CD8-positive, alpha-beta memory T cell (primary cell): ENCODE measurements at regions not wholly inside any gene's neighbourhood (a gene's known extent, or its start where the extent isn't known, plus 50 kb on each side); places are given as distances from the start of the nearest gene placed in this dataset.

ENCODE experiments used
- CTCF ChIA-PET: fragments of 350-600 bp; sonication (Branson Sonifier 250); formaldehyde crosslinking; loops from one replicate; lab custom pipeline; 2021; ENCODE audit warnings: antibody characterized with exemption; lab: Charles Lee
- POLR2A ChIA-PET: fragments of 350-600 bp; sonication (Branson Sonifier 250); formaldehyde crosslinking; loops from one replicate; lab custom pipeline; 2021; ENCODE audit warnings: antibody characterized with exemption; lab: Charles Lee
- DNase-seq, 5 donors: peaks; one replicate each; pipeline versions ENCODE4 v3.0.0 to v3.0.0-alpha.2; 2020 to 2022; ENCODE audit warnings: mixed read lengths in 1 of 5
- H3K27ac ChIP-seq: one replicate; pipeline ENCODE4 v1.7.0; 2013; ENCODE audit warnings: low read depth, mild to moderate bottlenecking, low read length, moderate library complexity
- H3K27me3 ChIP-seq: 2 replicates; pipeline ENCODE4 v1.7.0; 2013; ENCODE audit warnings: low read length, mild to moderate bottlenecking; ENCODE audit not compliant: insufficient read depth, poor library complexity, severe bottlenecking
- H3K36me3 ChIP-seq: 2 replicates; pipeline ENCODE4 v1.7.0; 2013; ENCODE audit warnings: mild to moderate bottlenecking, low read length, moderate library complexity; ENCODE audit not compliant: insufficient read depth
- H3K4me1 ChIP-seq: 2 replicates; pipeline ENCODE4 v1.7.0; 2013; ENCODE audit warnings: mild to moderate bottlenecking, low read length, moderate library complexity; ENCODE audit not compliant: insufficient read depth
- H3K4me3 ChIP-seq: 2 replicates; pipeline ENCODE4 v1.7.0; 2013; ENCODE audit warnings: mild to moderate bottlenecking, low read length
- H3K9me3 ChIP-seq: 2 replicates; pipeline ENCODE4 v1.7.0; 2013; ENCODE audit warnings: mild to moderate bottlenecking, low read length
- H3K27ac Mint-ChIP-seq, 8 donors: one replicate each; pipeline ENCODE4 v1.8.0; 2020 to 2021; ENCODE audit warnings: mixed read lengths in 8 of 8, mild to moderate bottlenecking in 6 of 8, inconsistent platforms in 3 of 8, moderate library complexity in 3 of 8
- H3K27me3 Mint-ChIP-seq, 2 donors: one replicate each; pipeline ENCODE4 v1.8.0; 2020 to 2021; ENCODE audit warnings: mixed read lengths in 2 of 2, mild to moderate bottlenecking in 1 of 2, moderate library complexity in 1 of 2
- H3K36me3 Mint-ChIP-seq, 3 donors: one replicate each; pipeline ENCODE4 v1.8.0; 2020 to 2021; ENCODE audit warnings: mixed read lengths in 3 of 3, inconsistent platforms in 1 of 3, mild to moderate bottlenecking in 1 of 3
- H3K4me1 Mint-ChIP-seq, 3 donors: one replicate each; pipeline ENCODE4 v1.8.0; 2020 to 2021; ENCODE audit warnings: mixed read lengths in 3 of 3, inconsistent platforms in 1 of 3, mild to moderate bottlenecking in 1 of 3
- H3K4me3 Mint-ChIP-seq, 7 donors: one replicate each; pipeline ENCODE4 v1.8.0; 2020 to 2021; ENCODE audit warnings: mixed read lengths in 7 of 7, mild to moderate bottlenecking in 6 of 7, moderate library complexity in 4 of 7, inconsistent platforms in 2 of 7
- H3K9me3 Mint-ChIP-seq, 5 donors: one replicate each; pipeline ENCODE4 v1.8.0; 2020 to 2022; ENCODE audit warnings: mixed read lengths in 5 of 5, mild to moderate bottlenecking in 3 of 5, moderate library complexity in 2 of 5, inconsistent platforms in 1 of 5

- H3K36me3 ChIP-seq: no peaks in the 10 kb centered on the region
- no peaks in the 10 kb centered on the region for H3K4me1 ChIP-seq
- no peak overlapping the region for H3K27ac ChIP-seq
- no peaks in the 10 kb centered on the region for H3K27me3 ChIP-seq
- H3K4me3 ChIP-seq: no peak overlapping the region
- Mint-ChIP-seq H3K4me3 (no peak overlapping the region), H3K36me3 (no peaks in the 10 kb centered on the region), H3K27ac (no peak overlapping the region), H3K4me1 (no peaks in the 10 kb centered on the region), H3K9me3 (peaks cover 0 to 6% (median 2%) of the 10 kb centered on the region in 5 donors), H3K27me3 (no peaks in the 10 kb centered on the region)
- DNase-seq: no peak
- CTCF ChIA-PET: no interaction called here
- POLR2A ChIA-PET: no interaction called here
- no peaks in the 10 kb centered on the region for H3K9me3 ChIP-seq
Measured at GRCh38 chr5:97405941-97406340, 222.9 kb upstream of the RIOK2 start.

- Mint-ChIP-seq H3K4me1 (no peaks in the 10 kb centered on the region), H3K4me3 (no peak overlapping the region), H3K9me3 (peaks cover 0 to 6% (median 2%) of the 10 kb centered on the region in 5 donors), H3K36me3 (no peaks in the 10 kb centered on the region), H3K27me3 (no peaks in the 10 kb centered on the region), H3K27ac (peak overlapping the region in 1 of 8 donors; percentile 24)
- H3K9me3 ChIP-seq: no peaks in the 10 kb centered on the region
- CTCF ChIA-PET: no interaction called here
- POLR2A ChIA-PET: no interaction called here
- H3K4me1 ChIP-seq: no peaks in the 10 kb centered on the region
- no peak overlapping the region for H3K27ac ChIP-seq
- no peak overlapping the region for H3K4me3 ChIP-seq
- DNase-seq: no peak
- no peaks in the 10 kb centered on the region for H3K36me3 ChIP-seq
- no peaks in the 10 kb centered on the region for H3K27me3 ChIP-seq
Measured at GRCh38 chr5:97406946-97407676, 224.1 kb upstream of the RIOK2 start.

GRCh38 chr5:97408331-97408730, 225.3 kb upstream of the RIOK2 start:
- CTCF ChIA-PET: no interaction called here
- Histone ChIP-seq H3K27ac (no peak overlapping the region), H3K4me3 (no peak overlapping the region), H3K27me3 (no peaks in the 10 kb centered on the region), H3K36me3 (no peaks in the 10 kb centered on the region), H3K9me3 (no peaks in the 10 kb centered on the region), H3K4me1 (no peaks in the 10 kb centered on the region)
- Mint-ChIP-seq H3K36me3 (no peaks in the 10 kb centered on the region), H3K27ac (no peak overlapping the region), H3K4me1 (no peaks in the 10 kb centered on the region), H3K9me3 (peaks cover 0 to 6% (median 2%) of the 10 kb centered on the region in 5 donors), H3K27me3 (no peaks in the 10 kb centered on the region), H3K4me3 (no peak overlapping the region)
- POLR2A ChIA-PET: no interaction called here
- DNase-seq: no peak

- POLR2A ChIA-PET: no interaction called here
- Mint-ChIP-seq H3K27me3 (no peaks in the 10 kb centered on the region), H3K36me3 (no peaks in the 10 kb centered on the region), H3K27ac (no peak overlapping the region), H3K4me1 (no peaks in the 10 kb centered on the region), H3K9me3 (peaks cover 0 to 5% (median 0%) of the 10 kb centered on the region in 5 donors), H3K4me3 (no peak overlapping the region)
- H3K4me1 ChIP-seq: no peaks in the 10 kb centered on the region
- no peak overlapping the region for H3K27ac ChIP-seq
- DNase-seq: no peak
- CTCF ChIA-PET: no interaction called here
- no peaks in the 10 kb centered on the region for H3K27me3 ChIP-seq
- no peaks in the 10 kb centered on the region for H3K9me3 ChIP-seq
- H3K36me3 ChIP-seq: no peaks in the 10 kb centered on the region
- H3K4me3 ChIP-seq: no peak overlapping the region
Measured at GRCh38 chr5:97412959-97413358, 229.9 kb upstream of the RIOK2 start.

- ChIA-PET CTCF (no interaction called here), POLR2A (no interaction called here)
- Mint-ChIP-seq H3K4me3 (no peak overlapping the region), H3K4me1 (no peaks in the 10 kb centered on the region), H3K36me3 (no peaks in the 10 kb centered on the region), H3K27ac (no peak overlapping the region), H3K27me3 (peaks cover 0 to 3% of the 10 kb centered on the region in 2 donors), H3K9me3 (peaks cover 0 to 2% (median 0%) of the 10 kb centered on the region in 5 donors)
- Histone ChIP-seq H3K27me3 (no peaks in the 10 kb centered on the region), H3K36me3 (no peaks in the 10 kb centered on the region), H3K4me1 (no peaks in the 10 kb centered on the region), H3K27ac (no peak overlapping the region), H3K9me3 (no peaks in the 10 kb centered on the region), H3K4me3 (no peak overlapping the region)
- no peak for DNase-seq
Measured at GRCh38 chr5:97417986-97418385, 234.9 kb upstream of the RIOK2 start.

- POLR2A ChIA-PET: no interaction called here
- Histone ChIP-seq H3K27me3 (no peaks in the 10 kb centered on the region), H3K36me3 (no peaks in the 10 kb centered on the region), H3K27ac (no peak overlapping the region), H3K4me1 (no peaks in the 10 kb centered on the region), H3K9me3 (no peaks in the 10 kb centered on the region), H3K4me3 (no peak overlapping the region)
- H3K27me3 Mint-ChIP-seq: peaks cover 0 to 3% of the 10 kb centered on the region in 2 donors
- H3K36me3 Mint-ChIP-seq: no peaks in the 10 kb centered on the region
- H3K27ac Mint-ChIP-seq: no peak overlapping the region
- CTCF ChIA-PET: no interaction called here
- peaks cover 0 to 2% (median 0%) of the 10 kb centered on the region in 5 donors for H3K9me3 Mint-ChIP-seq
- H3K4me1 Mint-ChIP-seq: no peaks in the 10 kb centered on the region
- no peak overlapping the region for H3K4me3 Mint-ChIP-seq
- DNase-seq: no peak
Measured at GRCh38 chr5:97418462-97418861, 235.4 kb upstream of the RIOK2 start.

- Mint-ChIP-seq H3K27ac (no peak overlapping the region), H3K27me3 (peaks cover 0 to 3% of the 10 kb centered on the region in 2 donors), H3K4me3 (no peak overlapping the region), H3K9me3 (peaks cover 0 to 5% (median 0%) of the 10 kb centered on the region in 5 donors), H3K36me3 (no peaks in the 10 kb centered on the region), H3K4me1 (no peaks in the 10 kb centered on the region)
- H3K27ac ChIP-seq: no peak overlapping the region
- no peaks in the 10 kb centered on the region for H3K36me3 ChIP-seq
- ChIA-PET CTCF (no interaction called here), POLR2A (no interaction called here)
- DNase-seq: no peak
- no peaks in the 10 kb centered on the region for H3K9me3 ChIP-seq
- H3K4me1 ChIP-seq: no peaks in the 10 kb centered on the region
- no peak overlapping the region for H3K4me3 ChIP-seq
- H3K27me3 ChIP-seq: no peaks in the 10 kb centered on the region
Measured at GRCh38 chr5:97420646-97421045, 237.6 kb upstream of the RIOK2 start.

- Mint-ChIP-seq H3K4me3 (no peak overlapping the region), H3K36me3 (no peaks in the 10 kb centered on the region), H3K4me1 (no peaks in the 10 kb centered on the region), H3K27ac (no peak overlapping the region), H3K27me3 (peaks cover 0 to 3% of the 10 kb centered on the region in 2 donors), H3K9me3 (peaks cover 0 to 5% (median 0%) of the 10 kb centered on the region in 5 donors)
- H3K4me3 ChIP-seq: no peak overlapping the region
- no peaks in the 10 kb centered on the region for H3K9me3 ChIP-seq
- H3K27ac ChIP-seq: no peak overlapping the region
- H3K4me1 ChIP-seq: no peaks in the 10 kb centered on the region
- CTCF ChIA-PET: no interaction called here
- no peaks in the 10 kb centered on the region for H3K27me3 ChIP-seq
- no peaks in the 10 kb centered on the region for H3K36me3 ChIP-seq
- no peak for DNase-seq
- POLR2A ChIA-PET: no interaction called here
Measured at GRCh38 chr5:97422678-97423077, 239.6 kb upstream of the RIOK2 start.
